NCI-H1417 (cell line): ENCODE measurements at regions not wholly inside any gene's neighbourhood (a gene's known extent, or its start where the extent isn't known, plus 50 kb on each side); places are given as distances from the start of the nearest gene placed in this dataset.
A peak's percentile ranks its signal among the peaks of the same experiment; 100 is the strongest.
"Not testable (repeated sequence)": the region's sequence is repeated elsewhere in the genome, so short reads cannot be mapped to it uniquely, and the experiment has no call there.

Source experiments
- DNase-seq, 3 experiments: peaks; one replicate each; lab custom pipeline; 2025; lab: John Stamatoyannopoulos, UW

- DNase-seq, result no peak
Measured at GRCh38 chr13:22828081-22828480, 352.7 kb upstream of the SGCG start.

- DNase-seq, result no peak
Measured at GRCh38 chr13:22836475-22836874, 344.3 kb upstream of the SGCG start.

GRCh38 chr13:22837980-22838647, 342.7 kb upstream of the SGCG start:
- DNase-seq, result peak in 2 of 3 experiments; percentile 11 to 16

- peak in 1 of 3 experiments; percentile 9 for DNase-seq
Measured at GRCh38 chr13:22839603-22840530, 340.9 kb upstream of the SGCG start.

- no peak for DNase-seq
Measured at GRCh38 chr13:22846551-22846950, 334.2 kb upstream of the SGCG start.

GRCh38 chr13:22848539-22849052, 332.2 kb upstream of the SGCG start:
- DNase-seq, result no peak

- DNase-seq, result no peak
Measured at GRCh38 chr13:22855926-22856325, 324.9 kb upstream of the SGCG start.

- DNase-seq, result not testable (repeated sequence)
Measured at GRCh38 chr13:22858980-22859379, 321.8 kb upstream of the SGCG start.

- DNase-seq, result not testable (repeated sequence)
Measured at GRCh38 chr13:22859411-22859810, 321.4 kb upstream of the SGCG start.

GRCh38 chr13:22861958-22862466, 318.8 kb upstream of the SGCG start:
- no peak for DNase-seq

- no peak for DNase-seq
Measured at GRCh38 chr13:22862478-22862877, 318.3 kb upstream of the SGCG start.

GRCh38 chr13:22866221-22866620, 314.6 kb upstream of the SGCG start:
- DNase-seq, result no peak

GRCh38 chr13:22871231-22871630, 309.5 kb upstream of the SGCG start:
- no peak for DNase-seq

GRCh38 chr13:22874839-22875238, 305.9 kb upstream of the SGCG start:
- no peak for DNase-seq

GRCh38 chr13:22877421-22877820, 303.4 kb upstream of the SGCG start:
- DNase-seq, result no peak

- peak in 2 of 3 experiments; percentile 2 to 39 for DNase-seq
Measured at GRCh38 chr13:22880741-22881720, 299.7 kb upstream of the SGCG start.

GRCh38 chr13:22881721-22882608, 298.8 kb upstream of the SGCG start:
- not testable (repeated sequence) for DNase-seq

GRCh38 chr13:22883262-22883840, 297.4 kb upstream of the SGCG start:
- DNase-seq, result no peak

GRCh38 chr13:22883956-22884355, 296.8 kb upstream of the SGCG start:
- DNase-seq, result no peak

GRCh38 chr13:22886061-22886460, 294.7 kb upstream of the SGCG start:
- DNase-seq, result not testable (repeated sequence)
